Ectodermal cell (in vitro differentiated cells): ENCODE measurements at regions not wholly inside any gene's neighbourhood (a gene's known extent, or its start where the extent isn't known, plus 50 kb on each side); places are given as distances from the start of the nearest gene placed in this dataset.

ENCODE experiments used
- H3K27ac ChIP-seq: 2 replicates; pipeline ENCODE4 v1.7.0; 2013; ENCODE audit warnings: mild to moderate bottlenecking, low read depth, low read length; ENCODE audit not compliant: insufficient read depth, poor library complexity, severe bottlenecking
- H3K27me3 ChIP-seq: 2 replicates; pipeline ENCODE4 v1.7.0; 2013; ENCODE audit warnings: mild to moderate bottlenecking, low read length; ENCODE audit not compliant: insufficient read depth, control insufficient read depth, poor library complexity, severe bottlenecking
- H3K36me3 ChIP-seq: one replicate; pipeline ENCODE4 v1.7.0; 2013; ENCODE audit warnings: low read length; ENCODE audit not compliant: control insufficient read depth, insufficient read depth
- H3K4me1 ChIP-seq: one replicate; pipeline ENCODE4 v1.7.0; 2013; ENCODE audit warnings: low read length; ENCODE audit not compliant: control insufficient read depth, insufficient read depth
- H3K4me3 ChIP-seq: 2 replicates; pipeline ENCODE4 v1.7.0; 2013; ENCODE audit warnings: low read depth, low read length, control low read depth; ENCODE audit not compliant: insufficient read depth
- H3K9me3 ChIP-seq: 2 replicates; pipeline ENCODE4 v1.7.0; 2013; ENCODE audit warnings: mild to moderate bottlenecking, low read length, moderate library complexity; ENCODE audit not compliant: control insufficient read depth
- WGBS, 2 experiments: methylation state at CpG; one replicate each; pipeline ENCODE4 v1.1.7; 2013; ENCODE audit warnings: missing lambda C conversion rate in 2 of 2; 5-methylcytosine and 5-hydroxymethylcytosine counted together

- no peak overlapping the region for H3K4me3 ChIP-seq
- no peaks in the 10 kb centered on the region for H3K27me3 ChIP-seq
- H3K4me1 ChIP-seq: no peaks in the 10 kb centered on the region
- H3K9me3 ChIP-seq: no peaks in the 10 kb centered on the region
- no peak overlapping the region for H3K27ac ChIP-seq
- WGBS, 2 experiments: 93 to 100% methylated on average over 1 of the region's 1 CpG
- no peaks in the 10 kb centered on the region for H3K36me3 ChIP-seq
Observed at GRCh38 chr6:113432521-113433334, 424.4 kb upstream of the MARCKS start.

- H3K9me3 ChIP-seq: no peaks in the 10 kb centered on the region
- peak overlapping the region; percentile 20 for H3K27ac ChIP-seq
- no peaks in the 10 kb centered on the region for H3K36me3 ChIP-seq
- 89 to 90% methylated on average over 5 of the region's 6 CpGs for WGBS, 2 experiments
- no peaks in the 10 kb centered on the region for H3K4me1 ChIP-seq
- H3K4me3 ChIP-seq: no peak overlapping the region
- H3K27me3 ChIP-seq: no peaks in the 10 kb centered on the region
Observed at GRCh38 chr6:113433335-113433991, 423.7 kb upstream of the MARCKS start.

DNA sequence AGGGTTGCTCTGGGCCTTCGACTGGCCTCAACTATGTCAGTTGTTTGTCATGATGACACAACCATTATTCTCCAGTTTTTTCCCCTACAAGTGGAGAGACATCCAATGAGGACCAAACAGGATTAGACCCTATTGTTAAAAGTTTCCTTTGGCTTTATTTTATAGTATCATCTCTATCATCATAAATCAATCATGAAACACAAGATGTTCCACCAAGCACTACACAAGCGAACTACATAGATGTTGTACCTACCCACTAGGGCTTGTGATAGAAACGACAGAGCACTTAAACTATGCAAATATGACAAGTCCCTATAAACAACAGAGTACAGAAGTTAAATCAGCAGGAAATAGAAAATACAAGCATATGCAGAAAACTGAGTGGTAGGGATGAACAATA, 422.5 kb upstream of the MARCKS start:
- Histone ChIP-seq H3K27ac (no peak overlapping the region), H3K4me3 (no peak overlapping the region), H3K9me3 (no peaks in the 10 kb centered on the region), H3K4me1 (no peaks in the 10 kb centered on the region), H3K27me3 (no peaks in the 10 kb centered on the region), H3K36me3 (no peaks in the 10 kb centered on the region)
- 94 to 95% methylated on average over 3 of the region's 3 CpGs for WGBS, 2 experiments

GRCh38 chr6:113437566-113437965, 419.6 kb upstream of the MARCKS start:
- H3K9me3 ChIP-seq: no peaks in the 10 kb centered on the region
- H3K4me3 ChIP-seq: no peak overlapping the region
- no peaks in the 10 kb centered on the region for H3K4me1 ChIP-seq
- H3K27ac ChIP-seq: no peak overlapping the region
- WGBS, 2 experiments: 43 to 51% methylated on average over 2 of the region's 3 CpGs
- no peaks in the 10 kb centered on the region for H3K36me3 ChIP-seq
- no peaks in the 10 kb centered on the region for H3K27me3 ChIP-seq

DNA sequence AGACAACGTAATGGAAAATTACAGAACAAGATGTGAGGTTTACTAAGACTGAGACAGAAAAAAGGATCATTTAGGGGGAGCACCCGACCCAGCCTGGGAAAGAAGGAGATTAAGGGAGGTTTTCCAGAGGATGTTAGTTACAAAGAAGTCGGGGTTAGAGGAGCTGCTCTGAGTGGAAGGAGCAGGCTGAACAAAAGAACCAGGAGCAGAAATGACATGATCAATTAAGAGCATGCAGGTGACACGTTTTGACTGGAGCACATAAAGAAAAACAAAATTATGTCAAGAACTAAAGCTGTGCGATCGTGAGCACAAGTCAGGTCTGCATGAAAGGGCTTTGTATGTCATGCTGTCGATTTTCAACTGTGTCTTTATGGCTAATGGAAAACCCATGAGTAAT, 417.3 kb upstream of the MARCKS start:
- Histone ChIP-seq H3K27ac (no peak overlapping the region), H3K4me1 (no peaks in the 10 kb centered on the region), H3K27me3 (no peaks in the 10 kb centered on the region), H3K4me3 (no peak overlapping the region), H3K36me3 (no peaks in the 10 kb centered on the region), H3K9me3 (no peaks in the 10 kb centered on the region)
- 74 to 78% methylated on average over 7 of the region's 7 CpGs for WGBS, 2 experiments

GRCh38 chr6:113442040-113442439, 415.1 kb upstream of the MARCKS start:
- WGBS, 2 experiments: 88 to 91% methylated on average over 1 of the region's 1 CpG

GRCh38 chr6:113445201-113445600, 411.9 kb upstream of the MARCKS start:
- Histone ChIP-seq H3K27me3 (no peaks in the 10 kb centered on the region), H3K36me3 (no peaks in the 10 kb centered on the region), H3K9me3 (no peaks in the 10 kb centered on the region), H3K4me3 (no peak overlapping the region), H3K27ac (no peak overlapping the region), H3K4me1 (no peaks in the 10 kb centered on the region)
- 84 to 88% methylated on average over 3 of the region's 3 CpGs for WGBS, 2 experiments

More at GRCh38 chr6:113442040-113442439, 415.1 kb upstream of the MARCKS start:
- no peak overlapping the region for H3K4me3 ChIP-seq
- H3K36me3 ChIP-seq: no peaks in the 10 kb centered on the region
- H3K9me3 ChIP-seq: no peaks in the 10 kb centered on the region
- H3K27ac ChIP-seq: no peak overlapping the region
- no peaks in the 10 kb centered on the region for H3K4me1 ChIP-seq
- no peaks in the 10 kb centered on the region for H3K27me3 ChIP-seq

GRCh38 chr6:113447088-113447831, 409.9 kb upstream of the MARCKS start:
- no peak overlapping the region for H3K4me3 ChIP-seq
- H3K27ac ChIP-seq: no peak overlapping the region
- H3K27me3 ChIP-seq: no peaks in the 10 kb centered on the region
- no peaks in the 10 kb centered on the region for H3K9me3 ChIP-seq
- no peaks in the 10 kb centered on the region for H3K4me1 ChIP-seq
- H3K36me3 ChIP-seq: no peaks in the 10 kb centered on the region
- WGBS, 2 experiments: 60 to 69% methylated on average over 4 of the region's 5 CpGs

- H3K4me3 ChIP-seq: no peak overlapping the region
- H3K4me1 ChIP-seq: no peaks in the 10 kb centered on the region
- no peaks in the 10 kb centered on the region for H3K36me3 ChIP-seq
- H3K9me3 ChIP-seq: no peaks in the 10 kb centered on the region
- H3K27ac ChIP-seq: no peak overlapping the region
- H3K27me3 ChIP-seq: no peaks in the 10 kb centered on the region
Observed at GRCh38 chr6:113449051-113449450, 408.1 kb upstream of the MARCKS start.

- H3K36me3 ChIP-seq: no peaks in the 10 kb centered on the region
- no peaks in the 10 kb centered on the region for H3K4me1 ChIP-seq
Observed at GRCh38 chr6:113450061-113450465, 407.1 kb upstream of the MARCKS start.

More at GRCh38 chr6:113450061-113450465, 407.1 kb upstream of the MARCKS start:
- no CpG with 5 or more reads among the region's 1 CpG for WGBS, 2 experiments
- Histone ChIP-seq H3K27ac (no peak overlapping the region), H3K27me3 (no peaks in the 10 kb centered on the region), H3K9me3 (no peaks in the 10 kb centered on the region), H3K4me3 (no peak overlapping the region)
